ENCODE measurements at regions not wholly inside any gene's neighbourhood (a gene's known extent, or its start where the extent isn't known, plus 50 kb on each side); places are given as distances from the start of the nearest gene placed in this dataset.

- TF ChIP-seq CTCF (IDR thresholded peaks at IDR 0.05 in 8 of 11, conservative IDR thresholded peaks at IDR 0.05 in 3 of 11) (no peak), POLR2A (IDR thresholded peaks at IDR 0.05) (no peak), POLR2AphosphoS5 (IDR thresholded peaks at IDR 0.05) (no peak)
Observed at GRCh38 chr20:4411744-4412143, 162.7 kb upstream of the ADRA1D start.
